Rectal smooth muscle tissue (tissue), 1 donor: ENCODE measurements at regions not wholly inside any gene's neighbourhood (a gene's known extent, or its start where the extent isn't known, plus 50 kb on each side); places are given as distances from the start of the nearest gene placed in this dataset.

Experiments
- H3K27ac ChIP-seq: one replicate; pipeline ENCODE4 v1.7.0; 2013; ENCODE audit warnings: low read depth, low read length, inconsistent platforms
- H3K27me3 ChIP-seq: one replicate; pipeline ENCODE4 v1.7.0; 2013; ENCODE audit warnings: low read length; ENCODE audit not compliant: control insufficient read depth, insufficient read depth
- H3K36me3 ChIP-seq: one replicate; pipeline ENCODE4 v1.7.0; 2013; ENCODE audit warnings: low read length; ENCODE audit not compliant: control insufficient read depth, insufficient read depth
- H3K4me1 ChIP-seq: one replicate; pipeline ENCODE4 v1.7.0; 2013; ENCODE audit warnings: low read length; ENCODE audit not compliant: control insufficient read depth, insufficient read depth
- H3K4me3 ChIP-seq: one replicate; pipeline ENCODE4 v1.7.0; 2013; ENCODE audit warnings: low read length
- H3K9ac ChIP-seq: one replicate; pipeline ENCODE4 v1.7.0; 2013; ENCODE audit warnings: low read length

DNA sequence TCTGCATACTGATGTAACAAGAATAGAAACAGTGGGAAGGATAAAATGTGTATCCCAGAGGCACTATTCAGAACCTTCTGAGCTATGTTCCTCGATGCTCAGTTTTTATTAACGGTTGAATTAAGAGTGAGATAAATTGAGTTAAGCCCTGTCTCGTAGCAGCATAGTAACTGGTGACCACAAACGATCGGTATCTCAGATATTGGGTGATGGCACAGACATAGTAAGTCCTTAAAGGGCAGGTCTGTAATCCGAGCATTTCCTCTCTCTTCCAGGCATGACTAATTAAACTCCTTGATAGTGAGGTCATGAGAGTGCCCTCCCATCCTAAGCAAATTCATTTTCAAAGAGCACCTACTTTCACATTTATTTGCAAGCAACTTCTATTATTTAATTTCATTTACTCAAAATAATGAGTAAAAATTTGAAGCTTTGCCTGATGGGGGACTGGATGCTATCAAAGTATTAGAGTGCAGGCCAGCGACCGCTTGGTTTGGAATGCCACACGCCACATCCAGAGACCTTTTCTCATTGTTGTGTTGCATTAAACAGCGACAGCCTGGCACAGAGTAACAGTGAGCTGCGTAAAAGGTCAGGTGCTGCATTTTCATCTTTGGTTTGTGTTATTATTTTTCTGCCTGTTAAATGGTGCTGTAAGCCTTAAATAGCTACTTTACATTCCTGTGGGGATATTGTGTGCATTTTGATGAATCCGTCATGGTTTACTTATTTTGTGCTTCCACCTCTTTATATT is 101.9 kb downstream of the PCDH7 start:
- no peak overlapping the region for H3K27ac ChIP-seq
- no peaks in the 10 kb centered on the region for H3K27me3 ChIP-seq
- no peaks in the 10 kb centered on the region for H3K36me3 ChIP-seq
- no peaks in the 10 kb centered on the region for H3K4me1 ChIP-seq
- H3K4me3 ChIP-seq, result no peak overlapping the region
- H3K9ac ChIP-seq, result no peak overlapping the region

- H3K9ac ChIP-seq, result no peak overlapping the region
- H3K4me3 ChIP-seq, result no peak overlapping the region
- H3K4me1 ChIP-seq, result no peaks in the 10 kb centered on the region
- H3K36me3 ChIP-seq, result no peaks in the 10 kb centered on the region
- H3K27ac ChIP-seq, result no peak overlapping the region
- no peaks in the 10 kb centered on the region for H3K27me3 ChIP-seq
Measured at GRCh38 chr4:30822911-30823551, 102.9 kb downstream of the PCDH7 start.

GRCh38 chr4:30825008-30825770 is 105.0 kb downstream of the PCDH7 start:
- Histone ChIP-seq H3K9ac (no peak overlapping the region), H3K27ac (no peak overlapping the region), H3K36me3 (no peaks in the 10 kb centered on the region), H3K27me3 (no peaks in the 10 kb centered on the region), H3K4me1 (no peaks in the 10 kb centered on the region), H3K4me3 (no peak overlapping the region)

GRCh38 chr4:30828264-30828926 is 108.2 kb downstream of the PCDH7 start:
- Histone ChIP-seq H3K27me3 (no peaks in the 10 kb centered on the region), H3K27ac (no peak overlapping the region), H3K4me3 (no peak overlapping the region), H3K4me1 (no peaks in the 10 kb centered on the region), H3K36me3 (no peaks in the 10 kb centered on the region), H3K9ac (no peak overlapping the region)

DNA sequence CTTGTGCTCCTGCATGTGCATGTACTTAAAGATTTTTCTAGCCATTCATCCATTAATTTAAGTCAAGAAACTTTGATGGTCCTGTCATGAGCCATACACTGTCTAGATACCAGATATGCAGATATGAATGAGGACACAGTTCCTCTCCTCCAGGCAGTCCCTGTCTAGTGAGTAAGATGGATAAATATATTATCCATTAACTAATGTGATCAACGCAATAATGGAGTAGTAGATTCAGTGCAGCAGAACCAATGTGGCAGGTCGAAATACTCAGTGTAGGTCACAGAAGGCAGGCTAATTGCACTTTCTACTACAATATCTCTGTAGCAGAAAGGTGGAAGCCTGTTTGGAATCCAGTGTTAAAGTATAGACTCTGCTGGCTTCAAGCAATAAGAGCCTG is 112.5 kb downstream of the PCDH7 start:
- no peak overlapping the region for H3K9ac ChIP-seq
- H3K27me3 ChIP-seq, result no peaks in the 10 kb centered on the region
- no peaks in the 10 kb centered on the region for H3K36me3 ChIP-seq
- peaks cover 3% of the 10 kb centered on the region for H3K4me1 ChIP-seq
- H3K27ac ChIP-seq, result no peak overlapping the region
- no peak overlapping the region for H3K4me3 ChIP-seq

- Histone ChIP-seq H3K4me3 (no peak overlapping the region), H3K9ac (no peak overlapping the region), H3K4me1 (peaks cover 3% of the 10 kb centered on the region), H3K27me3 (no peaks in the 10 kb centered on the region), H3K36me3 (no peaks in the 10 kb centered on the region), H3K27ac (no peak overlapping the region)
Measured at GRCh38 chr4:30833206-30833605, 113.0 kb downstream of the PCDH7 start.

DNA sequence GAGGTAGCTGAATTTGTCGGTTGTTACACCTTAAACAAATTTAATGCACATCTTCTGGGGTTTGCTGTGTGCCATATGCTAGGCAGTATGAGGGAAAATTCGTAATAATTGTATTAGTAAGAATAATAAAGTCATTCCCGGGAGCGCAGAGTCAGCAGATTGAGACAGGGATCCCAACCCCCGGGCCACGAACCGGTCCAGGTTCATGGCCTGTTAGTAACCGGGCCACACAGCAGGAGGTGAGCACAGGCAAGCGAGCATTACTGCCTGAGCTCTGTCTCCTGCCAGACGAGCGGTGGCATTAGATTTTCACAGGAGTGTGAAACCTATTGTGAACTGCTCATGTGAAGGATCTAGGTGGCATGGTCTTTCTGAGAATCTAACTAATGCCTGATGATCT is 114.9 kb downstream of the PCDH7 start:
- no peak overlapping the region for H3K4me3 ChIP-seq
- peaks cover 6% of the 10 kb centered on the region for H3K4me1 ChIP-seq

DNA sequence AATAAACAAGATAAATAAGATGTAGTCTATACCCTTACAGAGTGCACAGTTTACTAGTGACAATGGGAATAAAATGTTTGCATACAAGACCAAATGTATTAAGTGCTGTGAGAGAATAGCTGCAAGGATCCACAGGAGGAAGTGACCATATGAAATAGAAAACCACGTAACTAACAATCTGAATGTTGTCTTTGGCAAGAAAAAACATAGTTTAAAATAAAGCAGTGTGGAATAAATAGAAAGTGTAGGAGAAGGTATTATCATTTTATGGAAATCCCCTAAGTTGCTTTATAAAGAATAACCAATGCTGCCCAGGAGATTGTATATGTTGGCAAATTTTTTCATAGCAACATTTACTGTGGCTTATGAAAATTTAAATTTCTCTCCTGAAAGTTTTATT is 116.1 kb downstream of the PCDH7 start:
- no peaks in the 10 kb centered on the region for H3K36me3 ChIP-seq
- peaks cover 6% of the 10 kb centered on the region for H3K4me1 ChIP-seq
- H3K27me3 ChIP-seq, result no peaks in the 10 kb centered on the region
- H3K27ac ChIP-seq, result no peak overlapping the region
- no peak overlapping the region for H3K9ac ChIP-seq
- H3K4me3 ChIP-seq, result no peak overlapping the region

More for the DNA sequence above, 114.9 kb downstream of the PCDH7 start:
- H3K9ac ChIP-seq, result no peak overlapping the region
- no peaks in the 10 kb centered on the region for H3K27me3 ChIP-seq
- H3K36me3 ChIP-seq, result no peaks in the 10 kb centered on the region
- no peak overlapping the region for H3K27ac ChIP-seq

GRCh38 chr4:30837131-30837539 is 117.0 kb downstream of the PCDH7 start:
- Histone ChIP-seq H3K9ac (no peak overlapping the region), H3K4me3 (no peak overlapping the region), H3K4me1 (peaks cover 6% of the 10 kb centered on the region), H3K27me3 (no peaks in the 10 kb centered on the region), H3K27ac (no peak overlapping the region), H3K36me3 (no peaks in the 10 kb centered on the region)

DNA sequence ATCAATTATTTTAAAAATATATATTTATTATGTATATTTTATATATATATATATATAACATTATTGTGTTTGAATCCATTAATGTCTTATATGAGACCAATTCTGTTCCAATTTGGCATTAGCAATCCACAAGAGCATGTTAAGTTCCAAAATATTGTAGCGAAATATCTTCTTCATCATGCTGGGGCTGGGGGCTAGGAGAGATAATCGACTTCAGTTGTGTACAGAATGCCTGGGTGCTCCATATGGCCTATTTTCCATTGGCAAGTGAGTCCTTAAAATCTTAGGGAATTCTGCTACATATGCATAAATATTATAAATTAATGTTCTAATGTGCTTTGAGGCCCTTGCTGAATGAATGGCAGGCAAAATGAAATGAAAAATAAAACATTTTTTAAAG is 117.7 kb downstream of the PCDH7 start:
- Histone ChIP-seq H3K9ac (no peak overlapping the region), H3K27ac (no peak overlapping the region), H3K4me1 (peaks cover 6% of the 10 kb centered on the region), H3K27me3 (no peaks in the 10 kb centered on the region), H3K4me3 (no peak overlapping the region), H3K36me3 (no peaks in the 10 kb centered on the region)

DNA sequence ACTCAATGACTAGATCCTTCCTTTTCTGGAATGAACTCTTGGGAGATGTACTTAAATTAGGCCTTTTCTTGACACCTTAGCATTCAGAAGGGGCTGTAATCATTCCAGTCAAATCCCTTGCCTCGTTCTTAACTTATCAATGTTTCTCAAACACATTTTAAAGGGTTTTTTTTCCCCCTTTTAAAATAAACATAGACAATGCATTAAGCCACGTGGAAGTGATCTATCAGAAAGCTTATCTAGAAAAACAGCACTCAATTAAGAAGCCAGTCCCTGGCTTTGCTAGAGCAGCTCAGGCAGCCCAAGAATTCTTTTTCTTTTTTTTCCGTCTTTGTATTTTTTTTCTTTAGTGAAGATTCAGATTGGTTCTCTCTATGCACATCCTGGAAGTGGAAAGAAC is 118.2 kb downstream of the PCDH7 start:
- Histone ChIP-seq H3K36me3 (no peaks in the 10 kb centered on the region), H3K9ac (no peak overlapping the region), H3K4me1 (peaks cover 6% of the 10 kb centered on the region), H3K27ac (no peak overlapping the region), H3K4me3 (no peak overlapping the region), H3K27me3 (no peaks in the 10 kb centered on the region)
